HG03342 (cell line): ENCODE measurements at regions not wholly inside any gene's neighbourhood (a gene's known extent, or its start where the extent isn't known, plus 50 kb on each side); places are given as distances from the start of the nearest gene placed in this dataset.

Experiments
- ATAC-seq: cut with Tn5 transposase; IDR thresholded peaks from one replicate; pipeline ENCODE4 v1.9.1; 2021; ENCODE audit warnings: mild to moderate bottlenecking, moderate library complexity; ENCODE audit not compliant: unreplicated experiment

- ATAC-seq, result no peak
Observed at GRCh38 chr1:96234299-96234698, 487.3 kb upstream of the PTBP2 start.

GRCh38 chr1:96236156-96236739 is 485.3 kb upstream of the PTBP2 start:
- ATAC-seq, result no peak

GRCh38 chr1:96238426-96238825 is 483.2 kb upstream of the PTBP2 start:
- ATAC-seq, result no peak

- no peak for ATAC-seq
Observed at GRCh38 chr1:96240438-96240837, 481.1 kb upstream of the PTBP2 start.

DNA sequence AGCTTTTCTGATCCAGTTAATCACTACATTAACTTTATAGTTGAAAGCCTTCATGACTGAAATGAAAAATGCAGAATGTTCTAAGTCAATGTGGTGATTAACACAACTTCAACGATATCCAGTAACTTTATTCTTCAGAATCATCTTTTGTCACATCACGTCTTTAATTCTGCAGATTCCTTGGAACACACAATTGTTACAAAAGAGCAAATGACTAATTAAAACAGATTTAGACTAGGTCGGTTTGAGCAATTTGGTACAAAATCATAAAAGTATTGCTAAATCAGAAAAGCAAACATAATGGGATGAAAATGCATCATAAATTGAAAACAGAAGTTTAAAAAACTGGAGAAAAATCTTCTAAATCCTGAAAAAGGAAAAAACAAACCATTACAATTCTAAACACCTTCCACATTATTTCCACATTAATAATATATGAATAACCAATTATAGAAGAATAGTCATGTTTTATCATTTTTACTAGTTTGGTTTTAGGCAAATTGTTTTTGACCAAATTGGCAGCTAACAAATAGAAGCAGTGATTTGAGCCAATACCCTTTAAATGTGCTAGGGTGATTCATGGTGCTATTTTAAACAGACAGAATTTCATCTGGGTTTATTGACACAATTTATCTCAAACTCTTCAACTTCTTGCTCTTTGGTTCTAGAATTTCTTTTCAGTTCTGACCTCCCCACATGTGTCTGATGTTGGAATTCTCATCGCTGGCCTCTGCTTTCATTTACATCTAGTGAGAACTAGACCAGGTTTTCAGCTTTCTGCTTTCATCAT is 468.1 kb upstream of the PTBP2 start:
- ATAC-seq, result no peak

GRCh38 chr1:96256130-96256790 is 465.3 kb upstream of the PTBP2 start:
- no peak for ATAC-seq

GRCh38 chr1:96259399-96259798 is 462.2 kb upstream of the PTBP2 start:
- ATAC-seq, result no peak

DNA sequence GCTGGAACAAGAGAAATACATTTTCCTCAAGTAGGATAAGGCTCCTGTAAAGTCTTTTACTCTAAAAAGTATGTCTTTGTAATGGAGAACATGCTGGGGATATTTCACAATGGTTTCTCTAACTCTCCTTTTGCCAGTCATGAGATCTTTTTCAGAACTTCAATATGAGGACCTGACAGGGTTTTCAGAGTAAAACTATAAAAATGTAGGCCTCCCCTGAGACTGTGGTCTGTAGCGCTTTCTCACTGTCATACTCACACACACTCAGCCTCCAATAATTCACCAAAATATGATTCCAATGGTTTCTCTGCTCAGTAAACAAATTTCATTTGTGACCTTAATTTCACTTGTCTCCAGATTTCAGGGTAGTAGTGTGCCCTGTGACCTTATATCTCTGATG is 440.1 kb upstream of the PTBP2 start:
- ATAC-seq, result no peak

DNA sequence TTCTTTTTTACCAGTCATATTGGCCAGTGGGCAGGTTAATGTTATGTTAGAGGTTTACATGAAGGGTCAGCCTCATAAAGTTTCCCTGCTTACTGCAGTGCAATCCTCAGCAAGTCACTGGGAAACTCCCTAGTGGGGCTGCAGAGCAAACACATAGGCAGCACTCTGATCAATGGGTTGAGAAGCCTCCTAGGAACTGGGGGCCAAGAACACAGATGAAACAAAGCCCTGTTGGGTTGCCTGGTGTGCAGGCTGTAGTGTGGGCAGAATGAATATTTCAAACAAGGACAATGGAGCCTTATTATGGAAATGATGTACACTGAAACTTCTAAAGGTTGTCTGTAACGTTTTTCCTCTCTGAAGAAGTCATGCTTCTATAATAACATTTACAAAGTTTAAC is 431.6 kb upstream of the PTBP2 start:
- ATAC-seq, result no peak

GRCh38 chr1:96290801-96291200 is 430.8 kb upstream of the PTBP2 start:
- no peak for ATAC-seq

DNA sequence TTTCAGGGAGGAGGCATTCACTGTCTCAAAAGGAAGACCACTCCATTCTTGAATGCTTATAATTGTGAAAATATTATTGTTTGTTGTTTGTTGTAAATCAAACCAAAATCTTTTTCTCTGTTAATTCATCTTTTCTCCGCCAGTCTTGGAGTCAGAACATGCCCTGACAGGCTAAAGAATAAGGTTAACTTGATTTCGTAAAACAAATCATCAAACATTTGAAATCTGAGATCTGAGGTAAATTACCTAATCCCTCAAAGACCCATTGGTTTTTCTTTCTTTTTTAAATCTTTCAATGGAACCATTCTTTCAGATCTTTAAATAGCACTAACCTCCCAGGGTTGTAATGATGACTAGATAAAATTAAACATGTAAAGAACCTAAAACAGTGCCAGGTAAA is 430.1 kb upstream of the PTBP2 start:
- no peak for ATAC-seq

GRCh38 chr1:96292141-96292540 is 429.4 kb upstream of the PTBP2 start:
- ATAC-seq, result no peak

- no peak for ATAC-seq
Observed at GRCh38 chr1:96296991-96297390, 424.6 kb upstream of the PTBP2 start.

DNA sequence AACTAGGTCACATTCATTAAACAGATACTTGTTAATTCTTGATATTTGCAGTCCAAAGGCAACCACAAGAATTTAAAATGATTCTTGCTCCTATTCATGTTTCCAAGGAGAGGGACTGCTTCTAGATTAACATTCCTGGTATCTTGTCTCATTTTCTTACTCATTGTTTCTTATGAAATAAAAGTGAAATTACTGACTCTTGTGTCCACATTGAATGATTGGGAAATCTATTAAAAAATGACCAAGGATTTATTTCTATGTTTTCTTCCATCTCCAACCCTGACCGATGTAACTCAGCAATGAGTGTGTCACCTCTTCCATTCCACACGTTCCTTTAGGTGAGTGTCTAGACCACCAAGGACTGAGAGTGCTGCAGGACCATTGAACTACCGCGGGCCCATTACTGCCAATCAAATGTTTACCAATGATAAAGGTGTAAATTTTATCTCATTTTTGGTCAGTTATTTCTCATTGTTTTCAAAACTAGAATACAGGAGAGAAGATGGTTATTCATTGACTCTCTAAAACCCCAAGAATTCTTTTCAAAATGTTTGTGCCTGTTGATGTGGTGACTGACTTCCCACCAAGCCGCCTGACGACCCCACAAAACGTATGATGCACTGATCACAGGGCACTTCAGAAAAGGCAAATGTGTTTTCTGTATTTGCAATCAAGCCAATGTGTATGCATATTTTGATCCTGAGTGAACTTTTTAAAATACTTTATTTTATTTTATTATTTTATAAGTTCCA is 414.6 kb upstream of the PTBP2 start:
- ATAC-seq, result no peak

DNA sequence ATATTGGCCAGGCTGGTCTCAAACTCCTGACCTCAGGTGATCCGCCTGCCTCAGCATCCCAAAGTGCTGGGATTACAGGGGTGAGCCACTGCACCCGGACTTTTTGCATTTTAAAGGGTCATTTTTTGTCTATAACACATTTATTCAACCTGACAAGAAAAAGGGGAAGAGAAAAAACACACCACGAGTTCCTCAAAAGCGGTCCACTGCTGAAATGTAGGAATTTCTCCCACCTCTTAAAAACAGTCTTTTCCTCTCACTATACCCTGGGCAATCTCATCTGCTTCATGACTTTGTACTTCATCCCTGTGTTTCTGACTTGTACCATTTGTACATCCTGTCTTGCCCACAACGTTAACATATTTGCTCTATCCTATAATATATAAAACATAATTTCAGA is 413.3 kb upstream of the PTBP2 start:
- no peak for ATAC-seq

DNA sequence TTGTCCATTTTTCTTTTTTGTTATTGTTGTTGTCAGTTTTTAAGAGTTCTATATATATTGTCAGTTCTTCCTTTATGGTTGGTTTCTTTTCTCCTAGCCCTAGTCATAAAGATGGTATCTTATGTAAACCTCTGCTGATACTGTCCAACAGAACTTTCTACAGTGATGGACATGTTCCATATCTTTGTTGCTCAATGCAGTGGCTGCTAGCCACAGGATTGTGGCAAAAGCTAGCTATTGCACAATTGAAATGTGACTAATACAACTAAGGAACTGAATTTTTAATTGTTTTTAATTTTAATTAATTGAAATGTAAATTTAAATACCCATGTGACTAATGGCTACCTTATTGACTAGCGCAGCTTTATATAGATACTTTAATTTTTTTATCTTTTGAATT is 411.8 kb upstream of the PTBP2 start:
- ATAC-seq, result no peak

DNA sequence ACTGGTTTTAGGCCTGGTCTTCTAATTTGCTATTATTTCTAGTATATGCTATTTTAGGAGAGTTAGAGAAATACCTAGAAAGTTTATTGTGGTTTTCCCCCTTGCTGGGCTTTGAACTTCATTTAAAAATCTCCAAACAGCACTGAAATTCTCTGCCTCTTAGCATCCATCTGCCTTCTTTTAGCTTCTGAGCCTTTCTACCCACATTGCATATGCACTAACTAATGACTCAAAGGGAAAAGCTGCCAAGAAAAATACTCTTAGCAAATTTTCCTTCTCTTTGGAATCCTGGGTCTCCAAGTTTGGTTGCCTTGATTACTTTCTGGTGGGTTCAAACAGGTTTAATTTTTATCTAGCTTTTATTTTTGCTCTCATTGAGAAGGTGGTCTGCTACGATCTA is 408.4 kb upstream of the PTBP2 start:
- ATAC-seq, result no peak

DNA sequence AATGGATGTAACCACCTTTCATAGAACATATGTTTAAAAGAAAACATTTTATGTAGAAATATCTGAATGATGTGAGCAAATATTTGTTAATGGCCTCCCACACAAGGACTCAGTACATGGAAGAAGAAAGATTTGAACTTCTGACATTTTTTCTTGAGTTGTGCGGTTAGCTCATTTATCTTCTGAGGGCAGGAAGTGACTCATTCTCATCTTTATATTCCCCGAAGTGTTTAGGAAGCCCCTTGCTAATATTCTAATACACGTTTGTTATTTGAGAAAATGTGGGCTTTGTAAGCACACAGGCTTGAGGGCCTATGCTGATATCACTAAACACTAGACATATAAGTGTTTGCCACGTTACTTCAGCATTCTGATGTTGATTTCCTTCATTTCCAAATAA is 392.5 kb upstream of the PTBP2 start:
- ATAC-seq, result no peak

- ATAC-seq, result no peak
Observed at GRCh38 chr1:96331596-96331995, 390.0 kb upstream of the PTBP2 start.

- ATAC-seq, result no peak
Observed at GRCh38 chr1:96333522-96334235, 387.9 kb upstream of the PTBP2 start.

- ATAC-seq, result no peak
Observed at GRCh38 chr1:96334236-96334557, 387.4 kb upstream of the PTBP2 start.
